ENCODE measurements at regions not wholly inside any gene's neighbourhood (a gene's known extent, or its start where the extent isn't known, plus 50 kb on each side); places are given as distances from the start of the nearest gene placed in this dataset.
A peak's percentile ranks its signal among the peaks of the same experiment; 100 is the strongest.

DNA sequence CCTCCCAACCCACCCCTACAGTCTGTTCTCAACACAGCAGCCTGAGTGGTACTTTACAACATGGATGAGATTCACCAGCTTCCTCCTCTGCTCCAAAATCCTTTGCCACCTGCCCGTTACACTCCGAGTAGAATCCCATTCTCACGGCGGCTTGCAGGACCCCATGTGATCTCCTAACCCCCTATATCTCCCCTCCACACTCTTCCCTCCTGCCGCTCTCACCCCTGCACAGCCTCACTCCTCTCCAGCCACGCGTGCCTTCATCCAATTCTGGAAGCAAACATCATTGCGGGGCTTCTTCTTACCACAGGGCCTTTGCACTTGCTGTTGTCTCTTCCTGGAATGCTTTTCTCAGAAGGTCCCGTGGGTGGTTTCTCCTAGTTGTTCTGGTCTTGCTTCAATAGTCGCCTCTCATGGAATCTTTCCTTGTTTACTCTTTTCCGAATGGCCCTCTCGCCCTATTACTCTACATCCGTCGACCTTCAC, 472.3 kb downstream of the CDH26 start:
- Histone ChIP-seq H3K27me3 (replicated peaks in 1 of 4; ENCODE audit: control insufficient read depth in 3 of 4, extremely low read depth in 1 of 4, insufficient read depth in 3 of 4, low read length in 3 of 4) (peaks cover 0 to 2% (median 0%) of the 10 kb centered on the region in 4 experiments; a peak in 1 of 7 replicates), H3K14ac (ENCODE audit: insufficient read length) (no peak overlapping the region), H2BK120ac (replicated peaks; ENCODE audit: low read depth, low read length) (no peak overlapping the region), H3K4me2 (ENCODE audit: insufficient read depth in 1 of 2, low read depth in 2 of 2, low read length in 2 of 2) (no peak overlapping the region), H3K27ac (ENCODE audit: low read depth, low read length) (no peak overlapping the region), H2BK12ac (ENCODE audit: low read depth, low read length) (no peak overlapping the region), H3K56ac (replicated peaks; ENCODE audit: insufficient read length, low read depth, low read length) (no peak overlapping the region), H2BK20ac (ENCODE audit: low read length) (no peak overlapping the region), H3K23me2 (ENCODE audit: low read depth, low read length) (no peaks in the 10 kb centered on the region), H2BK5ac (ENCODE audit: low read depth, low read length) (no peak overlapping the region), H4K8ac (ENCODE audit: extremely low read depth, insufficient read depth, low read length) (no peak overlapping the region), H3K79me1 (ENCODE audit: low read depth, low read length) (no peaks in the 10 kb centered on the region), H3K4ac (replicated peaks; ENCODE audit: insufficient read length, low read depth, low read length) (no peak overlapping the region), H3K36me3 (ENCODE audit: control insufficient read depth in 2 of 4, insufficient read depth in 4 of 4, low read length in 3 of 4) (no peaks in the 10 kb centered on the region), H3K4me3 (ENCODE audit: extremely low read depth in 1 of 4, insufficient read depth in 2 of 4, low read depth in 3 of 4, low read length in 4 of 4) (no peak overlapping the region), H2AFZ (ENCODE audit: low read length) (no peak overlapping the region), H4K20me1 (replicated peaks in 1 of 2; ENCODE audit: control insufficient read depth in 1 of 2, insufficient read depth in 2 of 2, low read length in 2 of 2) (no peaks in the 10 kb centered on the region), H2BK15ac (ENCODE audit: low read length) (no peak overlapping the region), H3K9ac (replicated peaks in 1 of 4; ENCODE audit: extremely low read depth in 1 of 4, low read depth in 3 of 4, low read length in 3 of 4) (no peak overlapping the region), H4K5ac (ENCODE audit: insufficient read length, low read depth, low read length) (no peak overlapping the region), H2AK5ac (ENCODE audit: low read depth, low read length) (0 out of 2 replicates have a peak overlapping the region, but pooled peaks have one; percentile 9), H3K79me2 (ENCODE audit: control insufficient read depth in 1 of 2, insufficient read depth in 2 of 2, low read length in 2 of 2) (no peaks in the 10 kb centered on the region), H3K9me3 (ENCODE audit: insufficient read depth in 2 of 2, low read depth in 1 of 2, low read length in 1 of 2) (no peaks in the 10 kb centered on the region), H3K23ac (ENCODE audit: insufficient read length) (no peak overlapping the region), H4K91ac (replicated peaks; ENCODE audit: insufficient read length, low read length) (no peak overlapping the region), H3K4me1 (replicated peaks in 1 of 4; ENCODE audit: control insufficient read depth in 3 of 4, insufficient read depth in 4 of 4, low read length in 3 of 4) (peaks cover 0 to 13% (median 3%) of the 10 kb centered on the region in 4 experiments; a peak in 4 of 7 replicates), H3K18ac (ENCODE audit: extremely low read depth, low read length) (no peak overlapping the region)
- DNase-seq (ENCODE audit: low read depth in 1 of 2, low spot score in 2 of 2) (no peak), FAIRE-seq (no peak)
- POLR2A ChIA-PET (ENCODE audit: partially characterized antibody) = no interaction called here
- WGBS, 2 experiments (ENCODE audit: extremely low coverage in 1 of 2, insufficient coverage in 1 of 2, insufficient read length in 1 of 2, insufficient replicate concordance in 2 of 2, low coverage in 1 of 2, low lambda C conversion rate in 2 of 2, missing lambda C conversion rate in 1 of 2) = 91% methylated on average over 14 of the region's 14 CpGs; no CpG with 5 or more reads in 1 of the 2 experiments
- TF ChIP-seq POLR2A (IDR thresholded peaks at IDR 0.05; ENCODE audit: control extremely low read depth in 1 of 2, low read depth in 2 of 2, low read length in 2 of 2) (no peak), KDM1A (IDR thresholded peaks at IDR 0.05; ENCODE audit: borderline replicate concordance, low read length) (0 out of 2 replicates have a peak, but pooled peaks have one; percentile 13)
- CTCF ChIA-PET (ENCODE audit: partially characterized antibody) = interaction anchor here (0.5 to 1.2 kb wide), 2 partner anchors 444 to 557 kb away, joined by 3 read pairs; no protein-coding TSS in a partner anchor

All from H1 (cell line).